Loucy (cell line): ENCODE measurements at regions not wholly inside any gene's neighbourhood (a gene's known extent, or its start where the extent isn't known, plus 50 kb on each side); places are given as distances from the start of the nearest gene placed in this dataset.

ENCODE experiments used
- EZH2phosphoT487 ChIP-seq: fragments of 200-600 bp; IDR thresholded peaks from 2 replicates; pipeline ENCODE4 v1.6.1; 2018; ENCODE audit warnings: antibody characterized with exemption, mild to moderate bottlenecking, moderate library complexity, borderline replicate concordance
- TF ChIP-seq, protein P1 (sequence below): fragments of 200-600 bp; sonication (generic); conservative IDR thresholded peaks from 2 replicates; pipeline ENCODE4 v1.5.1; 2014; ENCODE audit warnings: mild to moderate bottlenecking, antibody characterized with exemption, low read length

DNA sequence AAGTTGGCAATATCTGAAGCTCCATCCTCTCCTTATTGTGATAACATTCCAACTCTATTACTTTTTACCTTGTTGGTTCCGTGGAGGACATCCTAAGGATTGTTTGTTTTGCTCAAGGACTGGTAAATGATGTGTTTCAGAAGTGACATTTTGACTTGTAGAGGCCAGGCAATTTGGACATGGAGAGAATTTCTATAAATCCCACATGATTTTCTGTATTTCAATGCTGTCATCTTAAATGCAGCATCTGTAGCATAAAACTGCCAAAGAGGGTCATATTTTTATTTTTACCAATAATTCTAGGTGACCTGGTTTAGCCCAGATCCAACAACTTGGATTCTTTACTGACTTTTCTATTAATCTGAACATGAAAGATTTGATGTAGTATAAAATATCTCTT lies 328.4 kb downstream of the BMP4 start:
- TF ChIP-seq, protein P1, sequence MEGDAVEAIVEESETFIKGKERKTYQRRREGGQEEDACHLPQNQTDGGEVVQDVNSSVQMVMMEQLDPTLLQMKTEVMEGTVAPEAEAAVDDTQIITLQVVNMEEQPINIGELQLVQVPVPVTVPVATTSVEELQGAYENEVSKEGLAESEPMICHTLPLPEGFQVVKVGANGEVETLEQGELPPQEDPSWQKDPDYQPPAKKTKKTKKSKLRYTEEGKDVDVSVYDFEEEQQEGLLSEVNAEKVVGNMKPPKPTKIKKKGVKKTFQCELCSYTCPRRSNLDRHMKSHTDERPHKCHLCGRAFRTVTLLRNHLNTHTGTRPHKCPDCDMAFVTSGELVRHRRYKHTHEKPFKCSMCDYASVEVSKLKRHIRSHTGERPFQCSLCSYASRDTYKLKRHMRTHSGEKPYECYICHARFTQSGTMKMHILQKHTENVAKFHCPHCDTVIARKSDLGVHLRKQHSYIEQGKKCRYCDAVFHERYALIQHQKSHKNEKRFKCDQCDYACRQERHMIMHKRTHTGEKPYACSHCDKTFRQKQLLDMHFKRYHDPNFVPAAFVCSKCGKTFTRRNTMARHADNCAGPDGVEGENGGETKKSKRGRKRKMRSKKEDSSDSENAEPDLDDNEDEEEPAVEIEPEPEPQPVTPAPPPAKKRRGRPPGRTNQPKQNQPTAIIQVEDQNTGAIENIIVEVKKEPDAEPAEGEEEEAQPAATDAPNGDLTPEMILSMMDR = no peak
- TF ChIP-seq EZH2phosphoT487 = no peak
